ENCODE measurements at regions not wholly inside any gene's neighbourhood (a gene's known extent, or its start where the extent isn't known, plus 50 kb on each side); places are given as distances from the start of the nearest gene placed in this dataset.
A peak's percentile ranks its signal among the peaks of the same experiment; 100 is the strongest.

DNA sequence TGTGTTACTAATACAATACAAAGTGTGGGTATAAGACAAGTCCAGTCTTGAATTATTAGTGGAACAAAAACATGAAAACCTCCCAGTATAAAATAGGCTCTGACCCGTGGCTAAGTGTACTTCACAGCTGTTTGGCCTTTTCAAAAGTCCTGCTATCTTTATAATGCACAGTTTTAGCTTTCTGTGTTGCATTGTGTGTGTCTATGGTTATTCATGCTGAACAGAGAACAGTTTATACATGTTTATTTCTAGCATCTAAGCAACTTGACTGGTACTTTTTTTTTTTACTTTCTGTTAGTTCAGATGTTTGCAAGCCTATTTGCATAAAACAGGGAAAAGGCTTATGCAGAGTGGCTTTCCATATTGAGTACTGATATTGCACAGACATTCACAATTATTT is 119.2 kb upstream of the CCN2 start:
- TF ChIP-seq, protein P1, sequence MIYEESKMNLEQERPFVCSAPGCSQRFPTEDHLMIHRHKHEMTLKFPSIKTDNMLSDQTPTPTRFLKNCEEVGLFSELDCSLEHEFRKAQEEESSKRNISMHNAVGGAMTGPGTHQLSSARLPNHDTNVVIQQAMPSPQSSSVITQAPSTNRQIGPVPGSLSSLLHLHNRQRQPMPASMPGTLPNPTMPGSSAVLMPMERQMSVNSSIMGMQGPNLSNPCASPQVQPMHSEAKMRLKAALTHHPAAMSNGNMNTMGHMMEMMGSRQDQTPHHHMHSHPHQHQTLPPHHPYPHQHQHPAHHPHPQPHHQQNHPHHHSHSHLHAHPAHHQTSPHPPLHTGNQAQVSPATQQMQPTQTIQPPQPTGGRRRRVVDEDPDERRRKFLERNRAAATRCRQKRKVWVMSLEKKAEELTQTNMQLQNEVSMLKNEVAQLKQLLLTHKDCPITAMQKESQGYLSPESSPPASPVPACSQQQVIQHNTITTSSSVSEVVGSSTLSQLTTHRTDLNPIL (CRISPR knock-in tag; IDR thresholded peaks at IDR 0.05; ENCODE audit: low read depth), result no peak
- TF ChIP-seq, protein P2, sequence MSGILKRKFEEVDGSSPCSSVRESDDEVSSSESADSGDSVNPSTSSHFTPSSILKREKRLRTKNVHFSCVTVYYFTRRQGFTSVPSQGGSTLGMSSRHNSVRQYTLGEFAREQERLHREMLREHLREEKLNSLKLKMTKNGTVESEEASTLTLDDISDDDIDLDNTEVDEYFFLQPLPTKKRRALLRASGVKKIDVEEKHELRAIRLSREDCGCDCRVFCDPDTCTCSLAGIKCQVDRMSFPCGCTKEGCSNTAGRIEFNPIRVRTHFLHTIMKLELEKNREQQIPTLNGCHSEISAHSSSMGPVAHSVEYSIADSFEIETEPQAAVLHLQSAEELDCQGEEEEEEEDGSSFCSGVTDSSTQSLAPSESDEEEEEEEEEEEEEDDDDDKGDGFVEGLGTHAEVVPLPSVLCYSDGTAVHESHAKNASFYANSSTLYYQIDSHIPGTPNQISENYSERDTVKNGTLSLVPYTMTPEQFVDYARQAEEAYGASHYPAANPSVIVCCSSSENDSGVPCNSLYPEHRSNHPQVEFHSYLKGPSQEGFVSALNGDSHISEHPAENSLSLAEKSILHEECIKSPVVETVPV (CRISPR knock-in tag; IDR thresholded peaks at IDR 0.05), result no peak
- no peak for TF ChIP-seq SNAI2 (CRISPR knock-in tag; IDR thresholded peaks at IDR 0.05)
- no peak for TF ChIP-seq CSDC2 (CRISPR knock-in tag; IDR thresholded peaks at IDR 0.05)
- no peak for TF ChIP-seq GLIS3 (CRISPR knock-in tag; IDR thresholded peaks at IDR 0.05)
- TF ChIP-seq ZFP3 (CRISPR knock-in tag; IDR thresholded peaks at IDR 0.05), result no peak
- TF ChIP-seq BACH2 (CRISPR knock-in tag; IDR thresholded peaks at IDR 0.05; ENCODE audit: borderline replicate concordance), result no peak
- TF ChIP-seq TOX (CRISPR knock-in tag; IDR thresholded peaks at IDR 0.05; ENCODE audit: borderline replicate concordance), result no peak
- no peak for TF ChIP-seq ISL1 (CRISPR knock-in tag; IDR thresholded peaks at IDR 0.05)
- TF ChIP-seq OSR1 (CRISPR knock-in tag; IDR thresholded peaks at IDR 0.05), result no peak
- TF ChIP-seq PPARA (CRISPR knock-in tag; IDR thresholded peaks at IDR 0.05; ENCODE audit: borderline replicate concordance), result no peak
- TF ChIP-seq, protein P3, sequence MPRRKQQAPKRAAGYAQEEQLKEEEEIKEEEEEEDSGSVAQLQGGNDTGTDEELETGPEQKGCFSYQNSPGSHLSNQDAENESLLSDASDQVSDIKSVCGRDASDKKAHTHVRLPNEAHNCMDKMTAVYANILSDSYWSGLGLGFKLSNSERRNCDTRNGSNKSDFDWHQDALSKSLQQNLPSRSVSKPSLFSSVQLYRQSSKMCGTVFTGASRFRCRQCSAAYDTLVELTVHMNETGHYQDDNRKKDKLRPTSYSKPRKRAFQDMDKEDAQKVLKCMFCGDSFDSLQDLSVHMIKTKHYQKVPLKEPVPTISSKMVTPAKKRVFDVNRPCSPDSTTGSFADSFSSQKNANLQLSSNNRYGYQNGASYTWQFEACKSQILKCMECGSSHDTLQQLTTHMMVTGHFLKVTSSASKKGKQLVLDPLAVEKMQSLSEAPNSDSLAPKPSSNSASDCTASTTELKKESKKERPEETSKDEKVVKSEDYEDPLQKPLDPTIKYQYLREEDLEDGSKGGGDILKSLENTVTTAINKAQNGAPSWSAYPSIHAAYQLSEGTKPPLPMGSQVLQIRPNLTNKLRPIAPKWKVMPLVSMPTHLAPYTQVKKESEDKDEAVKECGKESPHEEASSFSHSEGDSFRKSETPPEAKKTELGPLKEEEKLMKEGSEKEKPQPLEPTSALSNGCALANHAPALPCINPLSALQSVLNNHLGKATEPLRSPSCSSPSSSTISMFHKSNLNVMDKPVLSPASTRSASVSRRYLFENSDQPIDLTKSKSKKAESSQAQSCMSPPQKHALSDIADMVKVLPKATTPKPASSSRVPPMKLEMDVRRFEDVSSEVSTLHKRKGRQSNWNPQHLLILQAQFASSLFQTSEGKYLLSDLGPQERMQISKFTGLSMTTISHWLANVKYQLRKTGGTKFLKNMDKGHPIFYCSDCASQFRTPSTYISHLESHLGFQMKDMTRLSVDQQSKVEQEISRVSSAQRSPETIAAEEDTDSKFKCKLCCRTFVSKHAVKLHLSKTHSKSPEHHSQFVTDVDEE (CRISPR knock-in tag; IDR thresholded peaks at IDR 0.05), result no peak
- TF ChIP-seq ZNF70 (CRISPR knock-in tag; IDR thresholded peaks at IDR 0.05), result no peak
- no peak for TF ChIP-seq ARNTL (CRISPR knock-in tag; IDR thresholded peaks at IDR 0.05; ENCODE audit: borderline replicate concordance, low read depth)
- no peak for TF ChIP-seq ESRRG (CRISPR knock-in tag; IDR thresholded peaks at IDR 0.05)
- TF ChIP-seq ZC3H10 (CRISPR knock-in tag; IDR thresholded peaks at IDR 0.05), result no peak
- TF ChIP-seq, protein P4, sequence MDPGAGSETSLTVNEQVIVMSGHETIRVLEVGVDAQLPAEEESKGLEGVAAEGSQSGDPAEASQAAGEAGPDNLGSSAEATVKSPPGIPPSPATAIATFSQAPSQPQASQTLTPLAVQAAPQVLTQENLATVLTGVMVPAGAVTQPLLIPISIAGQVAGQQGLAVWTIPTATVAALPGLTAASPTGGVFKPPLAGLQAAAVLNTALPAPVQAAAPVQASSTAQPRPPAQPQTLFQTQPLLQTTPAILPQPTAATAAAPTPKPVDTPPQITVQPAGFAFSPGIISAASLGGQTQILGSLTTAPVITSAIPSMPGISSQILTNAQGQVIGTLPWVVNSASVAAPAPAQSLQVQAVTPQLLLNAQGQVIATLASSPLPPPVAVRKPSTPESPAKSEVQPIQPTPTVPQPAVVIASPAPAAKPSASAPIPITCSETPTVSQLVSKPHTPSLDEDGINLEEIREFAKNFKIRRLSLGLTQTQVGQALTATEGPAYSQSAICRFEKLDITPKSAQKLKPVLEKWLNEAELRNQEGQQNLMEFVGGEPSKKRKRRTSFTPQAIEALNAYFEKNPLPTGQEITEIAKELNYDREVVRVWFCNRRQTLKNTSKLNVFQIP (CRISPR knock-in tag; IDR thresholded peaks at IDR 0.05; ENCODE audit: borderline replicate concordance, low read depth), result no peak
- ATAC-seq, result peak; percentile 65

DNA sequence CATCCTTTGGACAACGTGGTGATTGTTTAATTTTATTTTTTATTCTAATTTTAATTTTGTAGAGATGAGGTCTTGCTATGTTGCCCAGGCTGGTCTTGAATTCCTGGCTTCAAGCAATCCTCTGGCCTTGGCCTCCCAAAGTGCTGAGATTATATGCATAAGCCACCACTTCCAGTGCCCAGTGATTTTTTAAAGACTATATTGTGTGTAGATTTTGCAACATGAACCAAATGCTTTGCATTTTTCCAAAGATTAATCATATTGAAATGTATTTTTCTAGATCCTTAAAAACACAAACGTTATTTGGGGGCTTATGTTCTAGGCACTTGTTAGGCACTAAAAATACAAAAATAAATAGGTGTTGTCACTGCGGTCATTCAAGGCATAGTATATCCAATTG is 117.6 kb upstream of the CCN2 start:
- TF ChIP-seq BACH2 (CRISPR knock-in tag; IDR thresholded peaks at IDR 0.05; ENCODE audit: borderline replicate concordance), result no peak
- TF ChIP-seq ZFP30 (CRISPR knock-in tag; IDR thresholded peaks at IDR 0.05), result no peak
- no peak for TF ChIP-seq ZNF8 (CRISPR knock-in tag; IDR thresholded peaks at IDR 0.05)
- TF ChIP-seq TOX (CRISPR knock-in tag; IDR thresholded peaks at IDR 0.05; ENCODE audit: borderline replicate concordance), result no peak
- no peak for TF ChIP-seq TCF4 (CRISPR knock-in tag; IDR thresholded peaks at IDR 0.05; ENCODE audit: borderline replicate concordance)
- TF ChIP-seq, protein P2 (CRISPR knock-in tag; IDR thresholded peaks at IDR 0.05), result no peak
- no peak for TF ChIP-seq ESRRG (CRISPR knock-in tag; IDR thresholded peaks at IDR 0.05)
- no peak for TF ChIP-seq ZNF565 (CRISPR knock-in tag; conservative IDR thresholded peaks at IDR 0.05; ENCODE audit: low read depth)
- TF ChIP-seq ZFP3 (CRISPR knock-in tag; IDR thresholded peaks at IDR 0.05), result no peak
- TF ChIP-seq RARB (CRISPR knock-in tag; IDR thresholded peaks at IDR 0.05), result no peak
- ATAC-seq, result no peak

DNA sequence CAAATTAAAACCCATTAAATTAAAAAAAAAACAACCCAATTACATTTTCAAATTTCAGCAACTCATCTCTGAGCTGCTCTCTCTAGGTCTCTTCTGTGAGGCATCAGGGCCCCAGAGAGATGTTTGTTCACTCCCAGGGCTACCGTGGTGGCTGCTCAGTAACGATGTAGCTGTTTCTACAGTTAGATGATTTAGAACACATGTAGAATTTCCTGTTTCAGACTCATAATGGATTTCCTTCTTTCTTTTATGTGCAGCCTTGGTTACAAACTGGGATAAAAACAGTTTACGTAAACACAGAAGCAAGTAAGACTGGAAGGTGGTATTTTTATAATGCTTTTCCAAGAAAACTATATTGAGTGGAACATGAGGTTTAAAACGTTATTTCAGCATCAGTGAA is 116.1 kb upstream of the CCN2 start:
- no peak for TF ChIP-seq ZNF565 (CRISPR knock-in tag; conservative IDR thresholded peaks at IDR 0.05; ENCODE audit: low read depth)
- TF ChIP-seq ZFP30 (CRISPR knock-in tag; IDR thresholded peaks at IDR 0.05), result no peak
- TF ChIP-seq, protein P5, sequence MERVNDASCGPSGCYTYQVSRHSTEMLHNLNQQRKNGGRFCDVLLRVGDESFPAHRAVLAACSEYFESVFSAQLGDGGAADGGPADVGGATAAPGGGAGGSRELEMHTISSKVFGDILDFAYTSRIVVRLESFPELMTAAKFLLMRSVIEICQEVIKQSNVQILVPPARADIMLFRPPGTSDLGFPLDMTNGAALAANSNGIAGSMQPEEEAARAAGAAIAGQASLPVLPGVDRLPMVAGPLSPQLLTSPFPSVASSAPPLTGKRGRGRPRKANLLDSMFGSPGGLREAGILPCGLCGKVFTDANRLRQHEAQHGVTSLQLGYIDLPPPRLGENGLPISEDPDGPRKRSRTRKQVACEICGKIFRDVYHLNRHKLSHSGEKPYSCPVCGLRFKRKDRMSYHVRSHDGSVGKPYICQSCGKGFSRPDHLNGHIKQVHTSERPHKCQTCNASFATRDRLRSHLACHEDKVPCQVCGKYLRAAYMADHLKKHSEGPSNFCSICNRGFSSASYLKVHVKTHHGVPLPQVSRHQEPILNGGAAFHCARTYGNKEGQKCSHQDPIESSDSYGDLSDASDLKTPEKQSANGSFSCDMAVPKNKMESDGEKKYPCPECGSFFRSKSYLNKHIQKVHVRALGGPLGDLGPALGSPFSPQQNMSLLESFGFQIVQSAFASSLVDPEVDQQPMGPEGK (CRISPR knock-in tag; IDR thresholded peaks at IDR 0.05; ENCODE audit: borderline replicate concordance), result no peak
- peak; percentile 53 for ATAC-seq

Measured in SK-N-SH treated with all-trans-retinoic acid at 6 μM for 48 hours (cell line).